Prostate gland (tissue), 2 donors: ENCODE measurements at regions not wholly inside any gene's neighbourhood (a gene's known extent, or its start where the extent isn't known, plus 50 kb on each side); places are given as distances from the start of the nearest gene placed in this dataset.

Experiments used
- POLR2A ChIP-seq: fragments of 450-650 bp; IDR thresholded peaks from one replicate; pipeline ENCODE4 v1.6.1; 2016; ENCODE audit warnings: antibody characterized with exemption, mild to moderate bottlenecking
- POLR2AphosphoS5 ChIP-seq: sonication (generic); formaldehyde crosslinking; IDR thresholded peaks from one replicate; pipeline ENCODE4 v1.6.1; 2017; ENCODE audit warnings: antibody characterized with exemption
- TF ChIP-seq, protein P1 (sequence below), 4 experiments: fragments of 200-600 bp in 2 of 4; fragments of 450-650 bp in 2 of 4; sonication (generic) in 2 of 4; IDR thresholded peaks; 1 replicate in 3 of 4; 2 replicates in 1 of 4; pipeline ENCODE4 v1.5.1; 2016 to 2019; ENCODE audit warnings: antibody characterized with exemption in 4 of 4, mild to moderate bottlenecking in 2 of 4, moderate library complexity in 2 of 4

- TF ChIP-seq, protein P1, sequence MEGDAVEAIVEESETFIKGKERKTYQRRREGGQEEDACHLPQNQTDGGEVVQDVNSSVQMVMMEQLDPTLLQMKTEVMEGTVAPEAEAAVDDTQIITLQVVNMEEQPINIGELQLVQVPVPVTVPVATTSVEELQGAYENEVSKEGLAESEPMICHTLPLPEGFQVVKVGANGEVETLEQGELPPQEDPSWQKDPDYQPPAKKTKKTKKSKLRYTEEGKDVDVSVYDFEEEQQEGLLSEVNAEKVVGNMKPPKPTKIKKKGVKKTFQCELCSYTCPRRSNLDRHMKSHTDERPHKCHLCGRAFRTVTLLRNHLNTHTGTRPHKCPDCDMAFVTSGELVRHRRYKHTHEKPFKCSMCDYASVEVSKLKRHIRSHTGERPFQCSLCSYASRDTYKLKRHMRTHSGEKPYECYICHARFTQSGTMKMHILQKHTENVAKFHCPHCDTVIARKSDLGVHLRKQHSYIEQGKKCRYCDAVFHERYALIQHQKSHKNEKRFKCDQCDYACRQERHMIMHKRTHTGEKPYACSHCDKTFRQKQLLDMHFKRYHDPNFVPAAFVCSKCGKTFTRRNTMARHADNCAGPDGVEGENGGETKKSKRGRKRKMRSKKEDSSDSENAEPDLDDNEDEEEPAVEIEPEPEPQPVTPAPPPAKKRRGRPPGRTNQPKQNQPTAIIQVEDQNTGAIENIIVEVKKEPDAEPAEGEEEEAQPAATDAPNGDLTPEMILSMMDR (IDR thresholded peaks at IDR 0.05) = no peak
- TF ChIP-seq POLR2A (no peak), POLR2AphosphoS5 (no peak)
Observed at GRCh38 chr4:179605196-179605595, 2163.0 kb upstream of the AGA start.
